ENCODE measurements at regions not wholly inside any gene's neighbourhood (a gene's known extent, or its start where the extent isn't known, plus 50 kb on each side); places are given as distances from the start of the nearest gene placed in this dataset.

- Mint-ChIP-seq H3K27ac (no peak overlapping the region), H3K9me3 (no peaks in the 10 kb centered on the region; the same call in 2 of the 3 replicates), H3K27me3 (ENCODE audit: insufficient read depth, low read depth, poor library complexity) (peaks cover 3% of the 10 kb centered on the region), H3K4me1 (peaks cover 13% of the 10 kb centered on the region), H3K36me3 (ENCODE audit: low read depth) (no peaks in the 10 kb centered on the region), H3K4me3 (no peak overlapping the region)
- H4K20me1 ChIP-seq (replicated peaks; ENCODE audit: insufficient read depth), result no peaks in the 10 kb centered on the region
- no peak overlapping the region for H2AFZ ChIP-seq
- TF ChIP-seq JUNB (IDR thresholded peaks at IDR 0.05; ENCODE audit: unreplicated experiment), result no peak
- no peak for TF ChIP-seq NANOG (IDR thresholded peaks at IDR 0.05; ENCODE audit: borderline replicate concordance)
- no peak for TF ChIP-seq EZH2 (IDR thresholded peaks at IDR 0.05; ENCODE audit: low read depth, unreplicated experiment)
- no peak for TF ChIP-seq CREB1 (CRISPR knock-in tag; IDR thresholded peaks at IDR 0.05; ENCODE audit: low read depth)
- TF ChIP-seq POLR2AphosphoS5 (IDR thresholded peaks at IDR 0.05; ENCODE audit: low read depth), result no peak
- no peak for TF ChIP-seq REST (IDR thresholded peaks at IDR 0.05; ENCODE audit: unreplicated experiment)
- TF ChIP-seq EZH2phosphoT487 (IDR thresholded peaks at IDR 0.05; ENCODE audit: unreplicated experiment), result no peak
- TF ChIP-seq ZNF462 (CRISPR knock-in tag; IDR thresholded peaks at IDR 0.05), result no peak
- TF ChIP-seq ZNF331 (CRISPR knock-in tag; IDR thresholded peaks at IDR 0.05; ENCODE audit: low read depth), result no peak
- no peak for TF ChIP-seq STAT1 (IDR thresholded peaks at IDR 0.05; ENCODE audit: unreplicated experiment)
- TF ChIP-seq CTCF (conservative IDR thresholded peaks at IDR 0.05; ENCODE audit: low read depth in 2 of 2), result no peak
- TF ChIP-seq ETS1 (IDR thresholded peaks at IDR 0.05), result no peak
- no peak for TF ChIP-seq ZNF114 (CRISPR knock-in tag; IDR thresholded peaks at IDR 0.05)
- H3K4me1 ChIP-seq (ENCODE audit: insufficient read depth), result no peaks in the 10 kb centered on the region
- no peak overlapping the region for H3K27ac ChIP-seq (ENCODE audit: low read depth)
- no peak overlapping the region for H3K4me3 ChIP-seq
- ATAC-seq (no peak), DNase-seq (ENCODE audit: low spot score) (no peak)
- no peaks in the 10 kb centered on the region for H3K79me2 ChIP-seq (replicated peaks; ENCODE audit: insufficient read depth)
- H3K4me2 ChIP-seq, result no peak overlapping the region
- H3K36me3 ChIP-seq (ENCODE audit: insufficient read depth), result no peaks in the 10 kb centered on the region
- H3F3A ChIP-seq (replicated peaks; ENCODE audit: low read depth), result no peaks in the 10 kb centered on the region
- no peaks in the 10 kb centered on the region for H3K27me3 ChIP-seq (ENCODE audit: insufficient read depth)
- peaks cover 3% of the 10 kb centered on the region; the same call in 1 of the 2 replicates for H3K9me2 ChIP-seq (ENCODE audit: insufficient read depth)
These were observed 205.3 kb upstream of the RAB4A start for GRCh38 chr1:229065613-229066012.

All from GM23338 (cell line).